ENCODE measurements at regions not wholly inside any gene's neighbourhood (a gene's known extent, or its start where the extent isn't known, plus 50 kb on each side); places are given as distances from the start of the nearest gene placed in this dataset.

GRCh38 chr2:235263205-235264120 is 230.4 kb upstream of the AGAP1 start:
- TF ChIP-seq CTCF (IDR thresholded peaks at IDR 0.05; ENCODE audit: insufficient read depth, low read length) (no peak), REST (IDR thresholded peaks at IDR 0.05; ENCODE audit: insufficient replicate concordance, low read depth) (no peak), POLR2AphosphoS5 (IDR thresholded peaks at IDR 0.05; ENCODE audit: low read depth) (no peak)
